HS-27A (cell line): ENCODE measurements at regions not wholly inside any gene's neighbourhood (a gene's known extent, or its start where the extent isn't known, plus 50 kb on each side); places are given as distances from the start of the nearest gene placed in this dataset.
"Not testable (repeated sequence)": the region's sequence is repeated elsewhere in the genome, so short reads cannot be mapped to it uniquely, and the experiment has no call there.

Experiments
- DNase-seq: peaks from one replicate; pipeline ENCODE4 v3.0.0-alpha.2; 2012; ENCODE audit warnings: low read depth, missing footprints

DNA sequence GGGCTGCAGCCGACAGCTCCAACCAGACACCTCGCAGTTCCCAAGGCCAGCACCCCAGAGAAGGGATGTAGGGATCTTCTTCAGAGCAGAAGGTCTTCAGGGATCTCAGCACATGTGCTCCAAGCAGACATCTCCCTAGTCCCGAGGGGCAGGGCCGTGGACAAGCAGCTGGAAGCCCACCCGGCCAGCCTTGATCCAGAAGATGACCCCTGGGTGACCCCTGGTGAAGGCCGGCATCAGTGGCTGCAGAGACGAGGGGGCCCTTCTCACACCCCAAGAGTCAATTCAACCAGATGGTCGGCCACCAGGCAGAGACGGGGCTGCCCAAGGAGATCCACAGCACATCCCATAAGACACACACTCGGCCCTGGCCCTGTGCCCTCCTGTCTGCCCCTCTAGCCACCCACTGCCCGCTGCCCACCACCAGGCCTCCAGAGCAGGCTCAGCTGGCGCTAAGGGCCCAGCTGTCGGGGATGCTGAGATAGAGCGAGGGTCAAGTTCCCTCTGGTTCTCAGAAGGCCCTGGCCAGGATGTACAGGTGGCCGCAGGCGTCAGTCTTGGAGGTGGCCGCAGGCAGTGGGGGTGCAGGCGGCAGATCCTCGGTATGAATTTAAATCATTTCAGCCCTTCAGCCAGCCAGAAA, 168.3 kb downstream of the BRD1 start:
- no peak for DNase-seq

DNA sequence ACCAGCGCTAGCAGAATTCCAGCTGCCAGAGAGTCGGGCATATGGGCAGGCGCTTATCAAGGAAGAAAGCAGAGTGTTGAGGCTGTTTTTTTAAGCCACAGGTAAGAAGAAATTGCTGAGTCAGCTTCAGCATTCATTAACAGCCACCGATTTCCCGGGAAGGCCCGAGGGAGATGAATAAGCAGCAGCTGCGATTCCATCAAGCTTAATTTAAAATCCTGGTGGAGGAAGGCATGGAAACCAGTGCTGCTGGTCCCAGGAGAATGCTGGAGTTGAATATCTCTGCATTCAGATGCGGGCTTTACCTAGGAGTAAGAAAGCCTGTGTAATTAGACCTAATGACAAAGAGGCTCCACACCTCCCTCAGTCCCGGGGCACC, 168.8 kb downstream of the BRD1 start:
- no peak for DNase-seq

DNA sequence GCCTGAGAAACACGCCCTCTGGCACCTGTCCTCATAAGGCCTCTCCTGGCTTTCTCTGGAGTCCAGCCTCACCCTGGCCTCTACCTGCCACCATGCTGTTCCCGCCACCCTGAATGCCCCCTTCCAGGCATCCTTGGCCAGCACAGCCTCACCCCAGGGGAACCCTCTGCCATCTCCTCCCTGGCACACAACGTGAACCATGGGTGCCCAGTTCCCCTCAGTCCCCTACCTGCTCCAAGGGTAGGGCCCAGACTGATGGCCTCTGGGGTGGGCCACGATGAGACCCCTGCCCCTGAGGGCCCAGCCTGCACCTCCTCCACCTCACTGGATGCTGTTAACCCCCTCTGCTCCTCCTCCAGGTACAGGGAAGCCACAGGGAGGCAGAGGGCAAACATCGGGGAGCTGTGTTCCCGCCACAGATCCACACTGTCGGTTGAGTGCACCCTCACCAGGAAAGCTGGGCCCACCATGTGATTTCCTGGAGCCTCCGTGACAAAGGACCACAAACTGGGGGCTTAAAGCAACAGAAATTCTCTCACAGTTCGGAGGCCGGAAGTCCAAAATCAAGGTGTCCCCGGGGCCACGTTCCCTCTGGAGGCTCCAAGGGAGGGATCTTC, 169.6 kb downstream of the BRD1 start:
- DNase-seq: no peak

DNA sequence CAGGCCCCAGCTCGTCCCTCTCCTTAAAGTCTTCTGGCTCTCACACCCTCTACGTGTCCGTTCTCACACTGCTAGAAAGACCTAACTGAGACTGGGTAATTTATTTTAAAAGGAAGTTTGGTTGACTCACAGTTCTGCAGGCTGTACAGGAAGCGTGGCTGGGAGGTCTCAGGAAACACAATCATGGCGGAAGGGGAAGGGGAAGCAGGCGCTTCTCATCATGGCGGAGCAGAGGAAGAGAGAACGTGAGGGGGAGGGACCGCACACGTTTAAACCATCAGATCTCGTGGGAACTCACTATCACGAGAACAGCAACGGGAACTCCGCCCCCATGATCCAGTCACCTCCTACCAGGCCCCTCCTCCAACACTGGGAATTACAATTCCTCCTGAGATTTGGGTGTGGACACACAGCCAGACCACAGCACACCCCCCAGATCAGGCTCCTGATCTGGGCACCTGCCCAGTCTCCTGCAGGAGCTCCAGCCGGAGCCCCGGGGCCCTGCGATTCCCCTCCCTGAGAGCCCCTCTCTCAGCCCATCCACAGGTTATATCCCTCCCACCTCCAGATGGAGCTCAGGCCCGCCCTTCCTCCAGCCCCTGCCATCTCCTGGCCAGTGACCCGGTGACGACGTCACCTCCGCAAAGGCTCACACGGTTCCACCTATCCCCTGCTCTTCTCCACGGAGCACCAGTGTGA, 170.2 kb downstream of the BRD1 start:
- DNase-seq: no peak

DNA sequence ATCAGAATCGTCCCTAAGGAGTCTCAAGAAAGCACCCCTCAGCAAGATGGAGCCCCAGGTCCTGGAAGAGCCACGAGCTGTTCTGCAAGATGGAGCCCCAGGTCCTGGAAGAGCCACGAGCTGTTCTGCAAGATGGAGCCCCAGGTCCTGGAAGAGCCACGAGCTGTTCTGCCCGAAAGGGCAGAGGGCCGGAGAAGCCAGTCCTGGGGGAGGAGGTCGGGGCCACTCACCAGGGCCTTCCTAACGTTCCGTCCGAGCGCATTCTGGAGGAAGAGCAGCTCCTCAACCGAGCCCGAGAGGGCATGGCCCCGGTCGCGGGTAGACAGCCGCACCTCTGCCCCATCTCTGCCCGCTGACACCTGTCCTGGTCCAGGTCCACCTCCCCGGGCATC, 170.8 kb downstream of the BRD1 start:
- not testable (repeated sequence) for DNase-seq

DNA sequence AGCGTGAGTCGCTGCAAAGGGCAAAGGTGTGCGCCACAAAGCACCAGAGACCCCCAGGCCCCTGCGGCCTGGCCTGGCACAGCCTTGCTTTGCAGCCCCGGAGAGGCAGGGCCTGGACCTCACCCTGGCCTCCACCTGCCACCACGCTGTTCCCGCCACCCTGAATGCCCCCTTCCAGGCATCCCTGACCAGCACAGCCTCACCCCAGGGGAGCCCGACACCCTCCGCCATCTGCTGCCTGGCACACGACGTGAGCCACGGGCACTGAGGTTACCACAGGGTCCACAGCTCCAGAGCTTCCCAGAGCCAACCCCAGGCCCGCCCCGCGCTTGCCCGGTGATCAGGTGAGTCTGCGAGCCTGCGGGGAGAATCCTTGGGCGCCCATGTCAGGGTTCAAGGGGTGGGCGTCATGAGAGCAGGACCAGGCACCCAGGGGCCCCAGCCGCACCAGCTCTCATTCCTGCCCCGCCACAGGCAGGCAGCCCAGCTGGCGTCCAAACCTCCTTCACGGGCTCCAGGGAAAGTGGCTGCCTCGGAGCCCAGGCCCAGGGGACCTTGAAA, 171.3 kb downstream of the BRD1 start:
- no peak for DNase-seq

DNA sequence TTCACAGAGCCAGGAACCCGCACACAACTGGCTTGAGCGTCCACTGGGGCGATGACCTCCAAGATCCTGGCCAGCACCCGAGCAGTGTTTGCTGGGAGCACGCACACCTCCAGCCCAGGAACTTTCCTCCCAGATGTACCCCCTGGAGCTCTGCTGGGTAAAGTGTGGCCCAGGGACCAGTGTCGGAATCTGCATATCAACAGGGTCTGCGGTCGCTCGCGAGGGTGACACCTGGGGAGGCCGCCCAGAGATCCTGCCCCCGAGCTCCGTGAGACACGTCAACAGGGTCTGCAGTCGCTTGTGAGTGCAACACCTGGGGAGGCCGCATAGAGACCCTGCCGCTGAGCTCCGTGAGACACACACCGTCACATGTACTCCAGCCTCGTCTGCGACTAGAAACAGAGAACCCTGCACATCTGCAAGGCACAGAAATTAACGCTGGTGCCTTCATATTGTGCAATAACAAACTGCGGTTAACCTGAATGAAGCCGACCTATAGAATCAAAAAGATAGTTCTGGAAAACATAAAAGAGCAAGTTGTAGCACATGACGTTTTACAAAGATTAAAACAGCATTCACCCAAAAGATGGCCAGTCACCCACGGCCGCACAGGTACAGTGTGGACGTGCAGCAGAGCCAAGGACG, 172.4 kb downstream of the BRD1 start:
- no peak for DNase-seq

DNA sequence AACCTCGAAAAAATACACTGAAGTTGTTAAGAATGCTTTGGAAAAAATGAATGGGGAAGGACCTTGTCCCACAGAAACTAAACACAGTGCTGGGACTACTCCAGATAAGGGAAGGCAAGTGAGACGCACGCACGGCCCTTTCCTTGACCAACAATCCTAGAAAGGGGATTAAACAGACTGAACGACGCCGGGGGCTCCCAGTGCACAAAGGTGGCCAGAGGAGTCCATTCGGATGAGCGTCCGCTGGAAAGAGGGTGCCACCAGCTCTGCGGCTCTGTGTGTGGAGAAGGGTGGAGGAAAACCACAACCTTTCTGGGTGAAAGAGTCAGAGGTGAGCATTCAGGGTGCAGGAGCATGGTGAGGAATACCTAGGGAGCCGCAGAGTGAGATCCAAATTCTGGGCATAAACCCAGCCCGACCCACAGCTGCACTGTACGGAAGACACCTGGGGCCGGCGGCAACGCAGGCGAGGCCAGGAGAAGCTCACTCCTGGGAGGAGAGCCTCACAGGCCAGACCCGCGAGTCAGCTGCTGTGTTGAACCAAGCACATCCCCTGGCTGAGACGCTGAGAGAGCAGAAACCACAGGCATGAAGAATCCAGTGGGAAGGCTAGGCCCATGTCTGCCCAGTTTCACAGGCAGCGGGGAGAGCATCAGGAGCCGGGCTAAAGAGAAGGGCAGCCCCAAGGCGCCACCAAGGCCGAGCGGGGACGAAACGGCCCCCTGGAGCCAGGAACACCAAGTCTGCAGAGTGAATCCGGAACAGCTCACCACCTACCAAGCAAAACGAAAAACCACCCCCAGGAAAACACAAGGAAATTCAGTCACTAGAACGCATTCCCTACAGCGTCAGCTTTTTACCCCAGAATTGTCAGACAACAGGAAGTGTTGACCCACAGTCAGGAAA, 177.1 kb downstream of the BRD1 start:
- DNase-seq: no peak

DNA sequence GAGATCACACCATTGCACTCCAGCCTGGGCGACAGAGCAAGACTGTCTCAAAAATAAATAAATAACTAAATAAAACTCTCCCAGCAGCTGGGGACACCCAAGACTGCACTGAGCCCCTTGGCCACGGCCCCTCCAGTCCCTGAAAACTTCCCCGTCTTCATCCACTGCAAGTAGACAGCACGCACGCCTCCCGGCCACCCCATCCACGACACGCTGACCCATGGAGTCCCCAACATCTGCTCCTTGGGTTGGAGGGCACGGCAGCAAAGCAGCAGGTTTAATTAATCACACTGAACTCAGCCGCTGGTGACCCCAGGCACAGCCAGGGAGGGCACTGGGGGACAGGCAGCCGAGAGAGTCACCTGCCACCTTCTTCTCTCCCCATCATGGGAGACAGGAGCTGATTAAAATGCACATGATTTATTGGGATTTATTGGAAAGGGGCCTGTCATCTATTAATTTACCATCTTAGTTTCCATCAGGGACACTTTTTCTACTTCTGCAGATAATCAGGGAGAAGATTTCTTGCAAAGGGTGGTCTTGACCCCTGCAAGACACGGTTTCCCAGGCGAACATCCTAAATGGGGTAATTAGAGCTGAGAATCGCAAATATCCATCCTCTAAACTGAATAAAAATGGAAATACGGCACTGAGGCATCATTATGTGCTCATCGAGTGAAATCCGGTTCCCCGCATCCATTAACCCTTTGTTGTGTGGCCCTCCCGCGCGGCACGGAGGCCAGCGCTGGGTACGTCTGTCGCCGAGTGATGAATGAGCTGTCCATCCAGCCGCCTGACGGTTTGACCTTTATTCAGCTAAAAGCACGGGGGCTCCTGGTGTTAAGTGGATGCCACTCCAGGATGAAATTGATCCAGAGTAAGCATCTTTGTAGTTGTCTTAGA, 178.3 kb downstream of the BRD1 start:
- no peak for DNase-seq

DNA sequence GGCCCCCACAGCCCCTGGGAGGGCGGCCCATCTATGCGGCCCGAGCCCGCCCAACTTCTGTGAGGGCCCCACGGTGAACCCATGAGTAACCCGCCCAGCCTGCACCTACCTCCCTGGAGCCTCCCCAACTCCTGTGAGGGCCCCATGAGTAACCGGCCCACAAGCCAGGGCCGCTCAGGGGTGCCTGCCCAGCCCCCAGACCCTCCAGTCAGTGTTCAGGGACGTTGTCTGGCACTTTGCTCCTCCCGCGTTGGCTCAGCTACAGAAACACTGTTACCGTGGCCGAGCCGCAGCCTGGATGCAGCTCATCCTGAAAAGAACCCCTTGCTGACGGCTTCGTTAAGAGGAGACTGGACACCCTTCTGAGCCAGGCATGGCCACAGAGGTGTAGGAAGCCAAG, 179.6 kb downstream of the BRD1 start:
- DNase-seq: no peak

DNA sequence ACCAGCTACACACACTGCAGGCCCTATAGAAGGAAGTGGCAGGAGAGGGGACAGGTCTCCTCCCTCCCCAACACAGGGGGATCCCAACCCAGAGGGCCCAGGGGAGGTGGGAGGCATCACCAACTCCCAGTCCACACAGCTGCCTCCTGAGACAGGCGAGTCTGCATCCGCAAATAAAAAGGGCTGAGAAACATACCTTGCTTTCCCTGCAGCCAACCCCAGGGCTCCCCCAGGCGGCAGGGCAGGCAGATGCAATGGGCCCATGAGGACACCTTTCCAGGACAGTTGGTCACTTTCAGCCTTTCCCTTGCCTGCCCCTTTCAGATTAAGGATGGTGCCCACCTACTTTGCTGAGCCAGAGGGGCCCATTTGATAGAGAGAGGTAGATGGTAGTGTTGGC, 180.0 kb downstream of the BRD1 start:
- no peak for DNase-seq

DNA sequence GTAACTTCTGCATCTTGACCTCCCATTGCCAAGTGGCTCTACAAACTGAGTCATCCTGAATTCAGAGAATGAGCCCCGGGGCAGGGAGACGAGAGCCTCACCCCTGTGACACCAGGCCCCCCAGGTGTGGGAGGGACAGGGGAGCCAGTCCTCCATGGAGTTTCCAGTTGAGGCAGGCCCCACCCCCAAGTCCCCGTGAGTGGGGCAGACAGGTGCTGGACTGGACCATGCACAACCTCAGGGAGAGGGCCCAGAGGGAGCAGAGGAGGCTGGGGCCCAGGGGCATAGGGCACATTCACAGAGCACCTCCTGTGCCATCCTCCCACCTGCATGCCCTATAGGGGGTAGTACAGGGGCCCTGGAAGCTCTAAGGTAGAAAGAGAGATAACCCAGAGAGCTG, 180.8 kb downstream of the BRD1 start:
- DNase-seq: no peak

DNA sequence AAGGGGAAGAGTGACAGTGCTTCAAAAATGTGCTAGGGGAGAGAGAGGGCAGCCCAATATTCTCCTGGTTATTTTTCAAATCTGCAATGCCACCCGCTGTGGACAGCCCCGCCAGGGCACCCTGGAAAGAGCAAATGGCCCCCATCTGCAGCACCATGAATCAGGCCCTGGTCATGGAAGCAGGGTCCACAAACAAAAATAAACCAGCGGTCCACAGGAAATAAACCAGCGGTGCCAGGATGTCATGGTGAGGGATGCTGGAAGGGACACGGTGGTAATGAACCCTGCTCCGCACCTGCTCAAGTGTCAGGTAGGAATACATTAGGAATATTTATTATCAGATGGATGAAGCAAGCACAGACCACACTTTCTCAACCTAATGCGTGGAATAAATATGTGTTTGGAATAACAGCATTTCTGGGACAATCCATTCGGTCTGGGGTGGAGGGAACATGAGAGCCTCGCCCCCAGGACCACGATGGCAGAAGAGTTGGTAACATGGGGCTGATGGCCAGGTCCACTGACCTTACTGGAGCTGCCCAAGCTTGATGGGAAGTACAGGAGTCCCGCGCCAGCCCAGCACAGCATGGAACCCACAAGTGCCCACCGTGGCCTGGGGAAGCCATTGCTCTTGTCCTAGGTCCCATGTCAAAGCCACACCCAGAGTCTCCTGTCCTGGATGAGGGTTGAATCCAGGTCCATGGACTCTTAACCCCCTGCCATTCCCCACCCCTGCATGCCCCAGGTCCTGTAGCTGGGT, 181.7 kb downstream of the BRD1 start:
- DNase-seq: no peak

DNA sequence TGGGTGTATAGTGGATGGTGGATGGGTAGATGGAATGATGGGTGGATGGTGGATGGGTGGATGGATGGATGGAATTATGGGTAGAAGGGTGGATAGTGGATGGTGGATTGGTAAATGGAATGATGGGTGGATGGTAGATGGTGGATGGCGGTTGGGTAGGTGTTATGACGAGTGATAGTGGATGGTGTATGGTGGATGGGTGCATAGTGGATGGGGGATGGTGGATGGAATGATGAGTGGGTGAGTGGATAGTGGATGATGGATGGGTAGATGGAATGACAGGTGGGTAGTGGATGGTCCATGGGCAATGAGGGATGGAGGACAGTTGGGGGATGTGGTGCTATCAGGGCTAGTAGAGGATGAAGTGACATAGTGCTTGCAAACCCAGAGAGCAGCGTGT, 182.4 kb downstream of the BRD1 start:
- no peak for DNase-seq

DNA sequence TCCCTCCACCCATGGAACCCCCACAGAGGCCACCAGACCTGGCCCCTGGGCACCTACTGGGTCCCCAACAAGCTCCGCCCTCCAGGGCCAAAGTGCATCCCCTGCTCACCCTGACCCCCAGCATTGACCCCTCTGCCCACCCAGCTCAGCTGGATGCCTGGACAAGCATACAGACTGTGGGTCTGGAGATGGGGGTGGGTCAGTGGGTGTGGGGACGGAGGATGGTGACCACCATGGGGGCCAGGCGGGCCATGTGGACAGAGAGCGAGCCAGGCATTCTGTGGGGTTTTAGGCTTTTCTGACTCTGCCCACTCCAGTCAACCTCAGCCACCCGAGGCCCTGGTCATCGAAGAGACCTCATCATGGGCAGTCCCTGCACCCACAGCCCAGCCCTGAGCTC, 183.7 kb downstream of the BRD1 start:
- no peak for DNase-seq

DNA sequence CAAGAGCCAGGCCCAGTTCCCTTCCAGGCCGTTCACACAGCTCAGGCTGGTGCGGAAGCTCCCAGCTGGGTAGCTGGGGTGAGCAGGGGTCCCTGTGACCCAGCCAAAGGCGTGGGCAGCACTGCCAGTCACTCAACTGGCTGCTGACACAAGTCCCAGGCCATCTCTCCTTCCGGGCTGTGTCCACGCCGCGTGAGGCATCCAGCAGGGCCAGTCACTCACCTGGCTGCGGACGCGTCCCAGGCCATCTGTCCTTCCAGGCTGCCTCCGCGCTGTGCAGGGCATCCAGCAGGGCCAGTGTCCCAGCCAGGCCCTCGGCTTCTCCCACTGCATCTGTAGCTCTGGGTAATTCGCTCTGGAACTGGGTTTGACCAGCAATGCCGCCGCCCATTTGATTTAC, 184.2 kb downstream of the BRD1 start:
- no peak for DNase-seq

DNA sequence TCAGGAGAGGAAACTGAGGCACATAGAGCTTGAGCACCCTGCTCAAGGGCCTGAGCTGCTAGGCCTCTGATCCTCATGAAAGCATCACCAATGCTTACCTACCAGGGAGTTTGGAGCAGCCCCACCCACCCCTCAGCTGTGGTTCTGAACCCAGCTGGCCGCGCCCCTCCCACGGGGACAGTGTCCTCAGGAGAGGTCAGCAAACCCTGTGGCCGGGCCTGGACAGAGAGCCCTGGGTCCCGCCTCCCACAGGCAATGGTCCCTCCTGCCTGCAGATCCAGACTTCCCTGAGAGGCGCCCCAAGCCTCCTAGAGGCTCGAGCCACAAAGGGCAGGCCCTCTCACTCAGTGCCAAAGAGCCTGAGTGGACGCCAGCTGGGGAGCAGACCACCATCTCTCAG, 184.9 kb downstream of the BRD1 start:
- DNase-seq: no peak

DNA sequence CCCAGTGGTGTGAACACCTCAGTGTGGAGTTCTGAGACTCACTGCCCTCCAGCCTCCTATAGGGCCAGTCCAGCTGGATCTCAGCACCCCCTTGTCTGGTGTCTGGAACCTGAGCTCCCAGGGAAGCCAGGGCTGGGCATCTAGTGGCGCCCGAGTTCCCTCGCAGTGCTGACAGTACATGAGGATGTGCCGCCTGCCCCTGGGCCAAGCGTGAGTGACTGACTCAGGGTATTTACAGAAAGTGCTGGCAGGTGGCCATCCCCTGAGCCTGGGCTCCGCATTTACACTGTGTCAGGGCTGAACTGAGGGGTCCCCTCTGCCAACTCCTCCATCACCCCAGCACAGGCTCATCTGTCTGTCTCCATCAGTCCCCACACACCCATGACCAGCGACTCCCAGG, 185.3 kb downstream of the BRD1 start:
- DNase-seq: no peak

DNA sequence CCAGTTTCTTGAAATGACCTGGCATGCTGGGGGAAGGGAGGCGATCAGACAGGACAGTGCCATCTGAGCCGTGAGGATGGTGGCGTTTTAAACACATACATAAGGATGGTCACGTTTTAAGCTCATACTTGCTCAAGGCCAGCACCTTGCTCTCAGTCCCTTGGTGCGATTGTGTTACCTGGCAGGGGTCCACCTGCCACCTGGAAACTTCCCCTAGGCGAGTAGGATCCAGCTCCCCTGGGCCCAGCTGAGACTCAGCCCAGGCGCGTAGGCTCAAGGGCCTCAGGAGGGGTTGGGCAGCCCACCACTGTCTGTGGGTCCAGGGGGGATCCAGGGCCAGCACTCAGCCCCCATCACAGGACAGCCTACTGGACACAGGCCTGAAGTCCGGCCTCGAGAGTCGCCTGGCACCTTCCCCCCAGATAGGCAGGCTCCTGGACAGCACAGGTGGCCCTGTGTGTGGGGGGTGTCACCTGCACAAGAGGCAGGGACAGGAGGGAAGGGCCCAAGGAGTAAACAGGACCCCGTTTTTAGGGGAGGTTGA, 185.8 kb downstream of the BRD1 start:
- no peak for DNase-seq
